Adrenal gland (tissue), 9 donors: ENCODE measurements at regions not wholly inside any gene's neighbourhood (a gene's known extent, or its start where the extent isn't known, plus 50 kb on each side); places are given as distances from the start of the nearest gene placed in this dataset.

Source experiments
- DNase-seq, 7 donors: peaks; one replicate each; pipeline ENCODE4 v3.0.0-alpha.2; 2019 to 2020
- H3K27ac ChIP-seq, 5 donors: fragments of 200-600 bp; sonication (generic) in 4 of 5; 1 replicate in 3 of 5; 2 replicates in 2 of 5; pipeline versions ENCODE4 v1.5.1 to v1.8.0; 2016 to 2020; ENCODE audit warnings: mild to moderate bottlenecking in 1 of 5
- H3K27me3 ChIP-seq: fragments of 200-600 bp; 2 replicates; pipeline ENCODE4 v1.8.0; 2021
- H3K36me3 ChIP-seq, 2 donors: fragments of 200-600 bp; replicated peaks in 1 of 2; 1 replicate in 1 of 2; 2 replicates in 1 of 2; pipeline versions ENCODE4 v1.5.1 to v1.8.0; 2018 to 2022
- H3K4me1 ChIP-seq, 2 donors: fragments of 200-600 bp; replicated peaks in 1 of 2; 1 replicate in 1 of 2; 2 replicates in 1 of 2; pipeline versions ENCODE4 v1.5.1 to v1.8.0; 2018 to 2021
- H3K4me3 ChIP-seq, 4 donors: fragments of 200-600 bp; sonication (generic) in 3 of 4; one replicate each; pipeline ENCODE4 v1.5.1; 2016 to 2018
- H3K9me3 ChIP-seq, 3 donors: fragments of 200-600 bp; sonication (generic) in 1 of 3; replicated peaks in 1 of 3; 1 replicate in 2 of 3; 2 replicates in 1 of 3; pipeline versions ENCODE4 v1.5.1 to v1.8.0; 2016 to 2021
- POLR2A ChIP-seq, 2 donors: fragments of 450-650 bp; IDR thresholded peaks; one replicate each; pipeline ENCODE4 v1.6.1; 2017; ENCODE audit warnings: antibody characterized with exemption in 2 of 2, mild to moderate bottlenecking in 2 of 2, moderate library complexity in 1 of 2
- WGBS, 4 donors: extraction: QIAGEN DNeasy Blood & Tissue Kit in 2 of 4; methylation state at CpG; one replicate each; pipeline versions ENCODE4 v1.1.5 to v1.1.7; 2013 to 2017; 5-methylcytosine and 5-hydroxymethylcytosine counted together
- intact Hi-C, 2 donors: fragments of 100-400 bp; cut with DNase I; formaldehyde crosslinking; loops; one replicate each; pipeline versions ENCODE4 v1.14.1 to v1.15.0; 2022 to 2023
- TF ChIP-seq, protein P1 (sequence below), 6 experiments: fragments of 450-650 bp in 4 of 6; fragments of 200-600 bp in 2 of 6; sonication (generic) in 1 of 6; IDR thresholded peaks; 1 replicate in 5 of 6; 2 replicates in 1 of 6; pipeline versions ENCODE4 v1.5.1 to v1.8.0; 2016 to 2021; ENCODE audit warnings: antibody characterized with exemption in 6 of 6, mild to moderate bottlenecking in 2 of 6, moderate library complexity in 1 of 6
- donor health status: healthy with polysubstance abuse.
- donor health status: Bipolar disorder and iron deficiency.
- donor health status: DM: yes; HTN: yes; CAD: no.
- donor health status: DM: no; HTN: no; CAD: no.
- donor health status: DM: no; HTN: no; CAD: no.

DNA sequence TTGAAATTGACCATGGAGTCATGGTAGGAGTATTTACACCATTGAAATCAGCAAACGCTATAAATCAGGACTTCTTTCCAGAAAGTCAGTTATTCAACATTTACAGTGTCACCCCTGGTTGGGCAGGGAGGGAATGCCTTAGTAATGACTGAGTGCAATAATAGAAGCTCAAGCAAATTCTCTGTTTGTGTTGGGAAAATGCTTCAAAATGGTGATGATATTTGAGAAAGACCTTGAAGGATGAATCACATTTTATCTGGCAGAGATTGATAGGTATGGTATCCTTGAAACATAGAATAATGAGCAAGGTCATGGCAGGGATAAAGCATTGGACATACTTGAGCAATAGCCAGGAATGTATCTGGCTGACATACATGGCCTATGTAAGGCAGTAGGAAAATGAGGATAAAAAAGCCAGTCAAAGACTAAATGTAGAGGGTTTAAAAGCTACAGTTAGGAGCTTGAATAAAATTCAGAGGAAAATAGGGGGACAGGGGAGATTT, 248.7 kb downstream of the FMR1NB start:
- WGBS, 4 donors, result 25 to 57% (median 28%) methylated on average over 1 of the region's 1 CpG

DNA sequence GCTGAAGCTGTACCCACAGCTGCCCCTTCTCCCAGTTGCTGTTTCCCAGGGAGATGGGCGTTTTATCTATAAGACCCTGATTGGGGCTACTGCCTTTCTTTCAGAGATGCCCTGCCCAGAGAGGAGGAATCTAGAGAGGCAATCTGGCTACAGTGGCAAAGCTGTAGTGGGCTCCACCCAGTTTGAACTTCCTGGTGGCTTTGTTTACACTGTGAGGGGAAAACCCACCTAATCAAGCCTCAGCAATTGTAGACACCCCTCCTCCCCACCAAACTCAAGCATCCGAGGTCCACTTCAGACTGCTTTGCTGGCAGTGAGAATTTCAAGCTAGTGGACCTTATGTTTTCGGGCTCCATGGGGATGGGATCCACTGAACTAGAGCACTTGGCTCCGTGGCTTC, 240.4 kb upstream of the AFF2 start:
- H3K9me3 ChIP-seq, result no peaks in the 10 kb centered on the region
- intact Hi-C loops, result no loop called here
- H3K4me1 ChIP-seq, result no peaks in the 10 kb centered on the region
- no peak overlapping the region for H3K27ac ChIP-seq
- no peak for DNase-seq
- H3K27me3 ChIP-seq, result no peaks in the 10 kb centered on the region
- H3K36me3 ChIP-seq, result no peaks in the 10 kb centered on the region
- TF ChIP-seq POLR2A (IDR thresholded peaks at IDR 0.05), result no peak
- TF ChIP-seq, protein P1, sequence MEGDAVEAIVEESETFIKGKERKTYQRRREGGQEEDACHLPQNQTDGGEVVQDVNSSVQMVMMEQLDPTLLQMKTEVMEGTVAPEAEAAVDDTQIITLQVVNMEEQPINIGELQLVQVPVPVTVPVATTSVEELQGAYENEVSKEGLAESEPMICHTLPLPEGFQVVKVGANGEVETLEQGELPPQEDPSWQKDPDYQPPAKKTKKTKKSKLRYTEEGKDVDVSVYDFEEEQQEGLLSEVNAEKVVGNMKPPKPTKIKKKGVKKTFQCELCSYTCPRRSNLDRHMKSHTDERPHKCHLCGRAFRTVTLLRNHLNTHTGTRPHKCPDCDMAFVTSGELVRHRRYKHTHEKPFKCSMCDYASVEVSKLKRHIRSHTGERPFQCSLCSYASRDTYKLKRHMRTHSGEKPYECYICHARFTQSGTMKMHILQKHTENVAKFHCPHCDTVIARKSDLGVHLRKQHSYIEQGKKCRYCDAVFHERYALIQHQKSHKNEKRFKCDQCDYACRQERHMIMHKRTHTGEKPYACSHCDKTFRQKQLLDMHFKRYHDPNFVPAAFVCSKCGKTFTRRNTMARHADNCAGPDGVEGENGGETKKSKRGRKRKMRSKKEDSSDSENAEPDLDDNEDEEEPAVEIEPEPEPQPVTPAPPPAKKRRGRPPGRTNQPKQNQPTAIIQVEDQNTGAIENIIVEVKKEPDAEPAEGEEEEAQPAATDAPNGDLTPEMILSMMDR (IDR thresholded peaks at IDR 0.05), result no peak
- WGBS, 4 donors, result 55 to 78% (median 60%) methylated on average over 3 to 4 of the region's 4 CpGs
- H3K4me3 ChIP-seq, result no peak overlapping the region

More for the DNA sequence above, 248.7 kb downstream of the FMR1NB start:
- H3K36me3 ChIP-seq, result no peaks in the 10 kb centered on the region
- no peak for DNase-seq
- no peaks in the 10 kb centered on the region for H3K27me3 ChIP-seq
- no peak overlapping the region for H3K27ac ChIP-seq
- no peaks in the 10 kb centered on the region for H3K9me3 ChIP-seq
- no peak overlapping the region for H3K4me3 ChIP-seq
- intact Hi-C loops, result no loop called here
- peaks cover 0 to 5% of the 10 kb centered on the region in 2 donors for H3K4me1 ChIP-seq
- TF ChIP-seq POLR2A (IDR thresholded peaks at IDR 0.05), result no peak
- TF ChIP-seq, protein P1 (IDR thresholded peaks at IDR 0.05), result no peak

DNA sequence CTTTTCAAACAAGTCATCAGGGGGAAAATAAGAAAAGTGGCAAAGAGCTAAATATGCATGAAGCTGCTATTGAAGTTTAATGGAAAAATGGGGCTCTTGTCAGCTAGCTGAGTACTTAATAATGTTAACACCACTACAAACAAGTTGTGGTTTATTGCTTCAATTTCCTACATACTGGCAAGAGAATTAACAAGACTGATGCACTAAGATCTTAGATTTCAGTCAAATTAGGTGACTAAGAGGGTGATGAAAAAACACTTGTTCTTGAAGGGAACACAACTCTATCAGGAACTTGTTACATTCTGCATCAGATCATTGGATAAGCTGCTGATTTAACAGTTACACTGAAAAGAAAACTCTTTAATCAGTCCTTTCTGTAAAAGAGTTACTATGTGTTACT, 234.6 kb upstream of the AFF2 start:
- Histone ChIP-seq H3K9me3 (no peaks in the 10 kb centered on the region), H3K4me1 (no peaks in the 10 kb centered on the region), H3K4me3 (no peak overlapping the region), H3K36me3 (no peaks in the 10 kb centered on the region), H3K27ac (no peak overlapping the region), H3K27me3 (peaks cover 3% of the 10 kb centered on the region)
- DNase-seq, result no peak
- intact Hi-C loops, result no loop called here
- TF ChIP-seq POLR2A (IDR thresholded peaks at IDR 0.05), result no peak
- TF ChIP-seq, protein P1 (IDR thresholded peaks at IDR 0.05), result no peak

DNA sequence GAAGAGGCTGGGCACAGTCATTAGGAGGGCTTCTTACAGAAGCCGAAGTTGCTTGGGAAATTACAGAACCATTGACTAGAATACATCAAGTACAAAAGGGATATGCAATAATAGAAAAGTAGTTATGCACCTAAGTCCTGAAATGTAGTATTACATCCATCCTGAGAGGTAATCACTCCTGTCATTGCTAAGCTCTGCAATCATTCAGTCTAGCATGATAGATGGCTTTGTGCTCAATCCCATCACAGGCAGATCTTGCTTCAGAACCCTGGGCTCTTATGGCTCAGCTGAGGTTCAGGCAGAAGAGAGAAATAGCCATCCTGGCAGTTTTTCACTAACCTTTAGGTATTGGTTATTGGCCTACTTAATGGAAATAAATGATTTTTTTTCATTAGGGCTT, 231.7 kb upstream of the AFF2 start:
- H3K36me3 ChIP-seq, result no peaks in the 10 kb centered on the region

More for the DNA sequence above, 231.7 kb upstream of the AFF2 start:
- intact Hi-C loops, result no loop called here
- H3K27ac ChIP-seq, result no peak overlapping the region
- H3K27me3 ChIP-seq, result peaks cover 3% of the 10 kb centered on the region
- no peak for DNase-seq
- 71 to 94% (median 83%) methylated on average over 1 of the region's 1 CpG for WGBS, 4 donors
- H3K4me1 ChIP-seq, result no peaks in the 10 kb centered on the region
- no peak overlapping the region for H3K4me3 ChIP-seq
- TF ChIP-seq POLR2A (IDR thresholded peaks at IDR 0.05), result no peak
- TF ChIP-seq, protein P1 (IDR thresholded peaks at IDR 0.05), result no peak
- H3K9me3 ChIP-seq, result no peaks in the 10 kb centered on the region
